ENCODE measurements at regions not wholly inside any gene's neighbourhood (a gene's known extent, or its start where the extent isn't known, plus 50 kb on each side); places are given as distances from the start of the nearest gene placed in this dataset.

DNA sequence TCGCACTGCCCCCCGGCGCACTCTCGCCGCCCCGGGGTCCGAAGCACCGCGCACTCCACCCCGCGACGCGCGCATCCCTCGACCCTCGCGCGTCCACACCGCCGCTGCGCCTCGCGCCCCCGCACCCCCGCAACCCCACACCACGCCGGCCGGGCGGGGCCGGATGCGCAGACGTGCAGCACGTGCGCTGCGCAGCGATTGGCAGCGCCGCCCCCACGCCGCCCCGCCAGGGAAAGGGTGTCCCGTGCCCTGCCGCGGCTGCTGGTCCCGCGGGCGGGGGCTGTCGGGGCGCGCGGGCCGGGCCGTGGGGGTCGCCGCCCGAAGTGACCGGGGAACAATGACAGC, 53.7 kb upstream of the KDM7A start:
- Histone ChIP-seq H3K4me3 (replicated peaks in 1 of 3; ENCODE audit: insufficient read depth in 1 of 3, low read depth in 1 of 3, low read length in 3 of 3) (peak overlapping the region in 2 of 3 experiments; percentile 35 to 60), H3K4me1 (ENCODE audit: control insufficient read depth, extremely low read depth, insufficient read depth, low read length) (peaks cover 6% of the 10 kb centered on the region), H3K36me3 (ENCODE audit: control insufficient read depth in 2 of 2, extremely low read depth in 1 of 2, insufficient read depth in 2 of 2, low read length in 2 of 2) (no peaks in the 10 kb centered on the region), H3K9me1 (replicated peaks; ENCODE audit: control insufficient read depth, extremely low read depth, insufficient read depth, low read length) (no peaks in the 10 kb centered on the region), H3K27ac (ENCODE audit: insufficient read depth, low read depth, low read length) (no peak overlapping the region), H3K4me2 (ENCODE audit: insufficient read depth, low read length) (peak overlapping the region; percentile 94), H3K79me2 (ENCODE audit: control insufficient read depth, insufficient read depth, low read length) (no peaks in the 10 kb centered on the region), H3K27me3 (ENCODE audit: control insufficient read depth in 2 of 2, insufficient read depth in 2 of 2, low read length in 2 of 2) (peaks cover 18 to 21% of the 10 kb centered on the region in 2 experiments), H3K9me3 (replicated peaks; ENCODE audit: control insufficient read depth, insufficient read depth, low read length) (no peaks in the 10 kb centered on the region), H3K9ac (replicated peaks; ENCODE audit: extremely low read depth, insufficient read depth, low read length) (no peak overlapping the region), H2AFZ (ENCODE audit: low read depth, low read length) (peak overlapping the region; percentile 97), H4K20me1 (replicated peaks; ENCODE audit: control insufficient read depth, extremely low read depth, insufficient read depth, low read length) (no peaks in the 10 kb centered on the region)
- POLR2A ChIA-PET = no interaction called here
- TF ChIP-seq POLR2A (IDR thresholded peaks at IDR 0.05; ENCODE audit: low read depth, low read length) = no peak
- TF ChIP-seq EZH2 (IDR thresholded peaks at IDR 0.05; ENCODE audit: borderline replicate concordance, low read depth, low read length, severe bottlenecking) = peak; percentile 58
- no TSS peak for BruUV-seq (replicated peaks)
- FAIRE-seq (no peak), DNase-seq (ENCODE audit: low read depth, low spot score) (no peak)
- intact Hi-C loops (cut with micrococcal nuclease) (no loop called here), dilution Hi-C loops (cut with MboI; ENCODE audit: extremely low pct_ligation_motif_present, low sequenced_read_pairs) (no loop called here)
- CTCF ChIA-PET = no interaction called here

DNA sequence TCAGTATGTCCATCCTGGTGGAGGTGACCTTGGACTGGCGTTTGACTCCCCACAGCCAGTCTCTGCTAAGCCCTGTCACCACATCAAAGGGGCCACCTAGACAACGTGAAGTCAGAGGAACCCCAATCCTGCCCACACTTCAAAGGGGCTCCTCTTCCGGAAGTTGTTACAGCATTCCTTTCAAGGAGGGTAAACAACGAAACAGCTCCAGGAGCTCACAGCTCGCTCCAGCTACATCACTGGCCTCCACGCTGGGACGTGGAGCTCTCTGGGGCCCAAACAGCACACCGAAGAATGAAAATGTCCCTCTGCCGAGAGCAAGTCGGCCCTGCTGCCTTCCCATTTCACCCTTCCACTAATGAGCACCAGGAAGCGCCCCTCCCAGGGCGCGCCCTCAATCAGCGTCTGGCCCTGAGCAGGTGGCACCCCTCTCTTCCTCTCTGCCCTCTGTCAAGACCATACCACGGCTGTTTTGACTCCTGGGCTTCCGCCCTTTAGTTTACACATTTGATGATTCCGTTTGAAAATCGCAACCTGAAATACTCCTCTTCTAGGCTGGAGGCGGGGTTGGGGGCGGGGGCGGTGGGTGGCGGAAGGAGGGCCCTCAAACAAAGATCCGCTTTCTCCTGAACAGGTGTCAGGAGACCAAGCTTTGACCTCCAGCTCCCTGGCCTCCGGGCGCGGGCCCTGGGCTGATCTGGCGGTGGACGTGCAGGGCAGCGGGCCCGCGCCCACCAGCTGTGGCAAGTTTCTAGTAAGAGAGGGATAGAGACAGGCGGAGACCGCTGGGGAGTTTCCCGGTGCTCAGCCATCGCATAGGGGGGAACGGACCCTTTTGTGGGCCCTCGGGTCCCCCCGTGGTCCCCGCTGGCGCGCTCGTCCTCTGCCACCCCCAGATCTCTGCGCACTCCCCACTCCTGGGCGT, 53.1 kb upstream of the KDM7A start:
- ChIA-PET CTCF (interaction anchor here (0.9 kb wide), 1 partner anchor 10 kb away, joined by 3 read pairs; no protein-coding TSS in a partner anchor), POLR2A (no interaction called here)
- Histone ChIP-seq H2AFZ (ENCODE audit: low read depth, low read length) (peak overlapping the region; percentile 97), H3K4me3 (replicated peaks in 1 of 3; ENCODE audit: insufficient read depth in 1 of 3, low read depth in 1 of 3, low read length in 3 of 3) (peak overlapping the region in 2 of 3 experiments; percentile 35 to 60), H4K20me1 (replicated peaks; ENCODE audit: control insufficient read depth, extremely low read depth, insufficient read depth, low read length) (no peaks in the 10 kb centered on the region), H3K36me3 (ENCODE audit: control insufficient read depth in 2 of 2, extremely low read depth in 1 of 2, insufficient read depth in 2 of 2, low read length in 2 of 2) (no peaks in the 10 kb centered on the region), H3K27me3 (ENCODE audit: control insufficient read depth in 2 of 2, insufficient read depth in 2 of 2, low read length in 2 of 2) (peaks cover 18 to 21% of the 10 kb centered on the region in 2 experiments), H3K9me3 (replicated peaks; ENCODE audit: control insufficient read depth, insufficient read depth, low read length) (no peaks in the 10 kb centered on the region), H3K4me2 (ENCODE audit: insufficient read depth, low read length) (peak overlapping the region; percentile 94), H3K79me2 (ENCODE audit: control insufficient read depth, insufficient read depth, low read length) (no peaks in the 10 kb centered on the region), H3K4me1 (ENCODE audit: control insufficient read depth, extremely low read depth, insufficient read depth, low read length) (peaks cover 6% of the 10 kb centered on the region), H3K9ac (replicated peaks; ENCODE audit: extremely low read depth, insufficient read depth, low read length) (no peak overlapping the region), H3K27ac (ENCODE audit: insufficient read depth, low read depth, low read length) (no peak overlapping the region), H3K9me1 (replicated peaks; ENCODE audit: control insufficient read depth, extremely low read depth, insufficient read depth, low read length) (no peaks in the 10 kb centered on the region)
- intact Hi-C loops (cut with micrococcal nuclease) = no loop called here
- TF ChIP-seq FOS (IDR thresholded peaks at IDR 0.05; ENCODE audit: borderline replicate concordance, insufficient read depth, low read length) (no peak), JUN (IDR thresholded peaks at IDR 0.05; ENCODE audit: borderline replicate concordance, insufficient read depth, insufficient read length, low read depth) (no peak), EZH2 (IDR thresholded peaks at IDR 0.05; ENCODE audit: borderline replicate concordance, low read depth, low read length, severe bottlenecking) (no peak), POLR2AphosphoS5 (IDR thresholded peaks at IDR 0.05; ENCODE audit: insufficient read depth, low read depth, low read length) (no peak), GATA2 (IDR thresholded peaks at IDR 0.05; ENCODE audit: insufficient read depth, insufficient read length, low read depth, low read length) (no peak)
- TF ChIP-seq, protein P1, sequence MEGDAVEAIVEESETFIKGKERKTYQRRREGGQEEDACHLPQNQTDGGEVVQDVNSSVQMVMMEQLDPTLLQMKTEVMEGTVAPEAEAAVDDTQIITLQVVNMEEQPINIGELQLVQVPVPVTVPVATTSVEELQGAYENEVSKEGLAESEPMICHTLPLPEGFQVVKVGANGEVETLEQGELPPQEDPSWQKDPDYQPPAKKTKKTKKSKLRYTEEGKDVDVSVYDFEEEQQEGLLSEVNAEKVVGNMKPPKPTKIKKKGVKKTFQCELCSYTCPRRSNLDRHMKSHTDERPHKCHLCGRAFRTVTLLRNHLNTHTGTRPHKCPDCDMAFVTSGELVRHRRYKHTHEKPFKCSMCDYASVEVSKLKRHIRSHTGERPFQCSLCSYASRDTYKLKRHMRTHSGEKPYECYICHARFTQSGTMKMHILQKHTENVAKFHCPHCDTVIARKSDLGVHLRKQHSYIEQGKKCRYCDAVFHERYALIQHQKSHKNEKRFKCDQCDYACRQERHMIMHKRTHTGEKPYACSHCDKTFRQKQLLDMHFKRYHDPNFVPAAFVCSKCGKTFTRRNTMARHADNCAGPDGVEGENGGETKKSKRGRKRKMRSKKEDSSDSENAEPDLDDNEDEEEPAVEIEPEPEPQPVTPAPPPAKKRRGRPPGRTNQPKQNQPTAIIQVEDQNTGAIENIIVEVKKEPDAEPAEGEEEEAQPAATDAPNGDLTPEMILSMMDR (IDR thresholded peaks at IDR 0.05; ENCODE audit: extremely low read depth in 1 of 2, insufficient read depth in 1 of 2, low read depth in 1 of 2, low read length in 2 of 2) = no peak
- TF ChIP-seq, protein P2, sequence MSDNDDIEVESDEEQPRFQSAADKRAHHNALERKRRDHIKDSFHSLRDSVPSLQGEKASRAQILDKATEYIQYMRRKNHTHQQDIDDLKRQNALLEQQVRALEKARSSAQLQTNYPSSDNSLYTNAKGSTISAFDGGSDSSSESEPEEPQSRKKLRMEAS (IDR thresholded peaks at IDR 0.05; ENCODE audit: insufficient read depth, insufficient read length) = no peak
- DNase-seq (ENCODE audit: low read depth, low spot score) = no peak
- dilution Hi-C loops (cut with MboI; ENCODE audit: extremely low pct_ligation_motif_present, low sequenced_read_pairs) = no loop called here
- no peak for FAIRE-seq
- BruUV-seq (replicated peaks) = no TSS peak
